HG03135 (cell line): ENCODE measurements at regions not wholly inside any gene's neighbourhood (a gene's known extent, or its start where the extent isn't known, plus 50 kb on each side); places are given as distances from the start of the nearest gene placed in this dataset.
"Not testable (repeated sequence)": the region's sequence is repeated elsewhere in the genome, so short reads cannot be mapped to it uniquely, and the experiment has no call there.

Experiments used
- ATAC-seq: cut with Tn5 transposase; IDR thresholded peaks from one replicate; pipeline ENCODE4 v1.9.1; 2021; ENCODE audit warnings: mild to moderate bottlenecking, moderate library complexity; ENCODE audit not compliant: unreplicated experiment

DNA sequence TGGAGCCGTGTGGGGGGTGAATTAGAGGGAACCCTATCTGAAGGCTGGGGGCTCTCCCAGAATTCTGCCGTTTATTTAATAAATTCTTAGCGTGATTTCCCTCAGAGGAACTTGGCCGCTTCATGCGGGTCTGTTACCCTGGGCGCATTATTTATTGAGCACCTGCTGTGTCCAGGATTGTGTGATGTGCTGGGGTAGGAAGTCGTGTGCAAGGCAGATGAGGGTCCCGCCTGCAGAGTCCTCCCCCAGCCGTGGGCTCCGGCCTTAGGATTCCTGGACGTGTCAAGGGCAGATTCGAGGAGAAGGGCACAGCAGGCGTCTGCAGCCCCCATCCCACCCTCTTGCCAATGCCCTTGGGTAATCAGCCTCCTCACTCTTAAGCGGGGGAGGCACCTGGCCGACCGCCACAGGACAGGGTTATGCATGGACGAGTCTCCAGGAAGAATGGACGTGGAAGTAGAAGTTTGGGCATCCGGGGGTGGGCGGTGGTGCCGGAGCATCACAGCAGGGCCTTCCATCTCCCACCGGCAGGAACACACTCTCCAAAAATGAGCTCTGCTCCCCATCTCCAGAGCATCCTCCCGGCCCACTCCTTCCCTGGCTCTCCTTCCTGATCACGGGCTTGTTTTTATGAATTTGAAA lies 233.3 kb upstream of the C1orf174 start:
- ATAC-seq, result no peak

DNA sequence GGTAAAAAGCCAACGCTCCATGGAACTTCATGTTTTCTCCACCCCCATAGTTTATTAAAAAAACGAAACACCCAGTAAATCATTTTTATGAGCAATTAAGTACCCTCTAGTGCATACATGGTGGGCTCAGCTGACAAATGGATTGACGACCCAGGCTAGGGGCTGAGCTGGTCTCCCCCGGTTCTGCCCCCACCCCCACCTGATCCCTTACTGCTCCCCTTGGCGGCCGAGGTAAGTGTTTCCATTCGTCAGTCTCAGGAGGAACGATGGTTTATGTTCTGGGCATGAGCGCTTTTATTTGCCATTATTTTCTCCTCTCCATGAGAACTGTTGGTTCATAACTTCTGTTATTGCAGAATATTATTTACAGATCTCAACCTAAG lies 233.9 kb upstream of the C1orf174 start:
- ATAC-seq, result no peak

DNA sequence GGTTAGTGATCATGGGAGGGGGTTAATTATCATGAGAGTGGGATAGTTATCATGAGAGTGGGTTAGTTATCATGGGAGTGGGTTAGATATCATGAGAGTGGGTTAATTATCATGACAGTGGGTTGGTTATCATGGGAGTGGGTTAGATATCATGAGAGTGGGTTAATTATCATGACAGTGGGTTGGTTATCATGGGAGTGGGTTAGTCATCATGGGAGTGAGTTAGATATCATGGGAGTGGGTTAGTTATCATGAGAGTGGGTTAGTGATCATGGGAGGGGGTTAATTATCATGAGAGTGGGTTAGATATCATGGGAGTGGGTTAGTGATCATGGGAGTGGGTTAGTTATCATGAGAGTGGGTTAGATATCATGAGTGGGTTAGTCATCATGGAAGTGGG lies 235.8 kb upstream of the C1orf174 start:
- ATAC-seq, result not testable (repeated sequence)

DNA sequence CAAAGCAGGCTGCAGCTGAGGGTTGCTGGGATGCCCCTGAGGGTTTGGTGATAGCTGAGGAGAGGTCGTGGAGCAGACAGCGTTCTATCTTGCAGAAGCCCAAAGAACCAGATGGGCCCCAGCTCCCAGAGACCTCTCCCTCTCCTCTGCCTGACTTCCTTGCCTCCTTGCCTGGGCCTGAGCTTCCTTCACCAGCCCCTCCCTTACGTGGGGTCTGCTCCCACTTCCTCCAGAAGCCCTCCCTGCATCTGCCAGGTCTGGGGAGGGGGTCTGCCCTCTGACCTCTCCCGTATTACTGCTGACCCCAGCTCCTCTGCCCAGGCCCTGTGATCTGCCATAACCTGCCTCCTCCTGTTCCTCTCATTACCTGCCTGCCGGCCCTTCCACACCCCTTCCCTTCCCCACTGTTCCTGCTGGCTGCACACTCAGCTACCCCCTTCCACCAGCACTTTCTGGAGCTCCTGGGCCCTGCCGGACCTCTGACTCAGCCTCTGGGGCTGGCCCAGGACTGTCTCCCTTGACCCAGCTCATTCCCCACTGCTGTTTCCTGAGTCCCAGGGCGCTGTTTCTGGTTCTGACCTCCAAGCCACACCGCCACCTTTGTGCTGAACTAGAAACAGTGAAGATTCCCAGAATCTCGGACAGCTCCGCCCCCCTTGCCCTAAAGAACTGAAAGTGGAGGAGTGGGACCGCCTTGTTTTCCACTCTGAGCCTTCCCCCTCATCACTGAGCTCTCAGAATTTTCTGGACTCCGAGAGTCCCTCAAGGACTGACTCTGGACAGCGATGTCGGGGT lies 237.7 kb upstream of the C1orf174 start:
- no peak for ATAC-seq

DNA sequence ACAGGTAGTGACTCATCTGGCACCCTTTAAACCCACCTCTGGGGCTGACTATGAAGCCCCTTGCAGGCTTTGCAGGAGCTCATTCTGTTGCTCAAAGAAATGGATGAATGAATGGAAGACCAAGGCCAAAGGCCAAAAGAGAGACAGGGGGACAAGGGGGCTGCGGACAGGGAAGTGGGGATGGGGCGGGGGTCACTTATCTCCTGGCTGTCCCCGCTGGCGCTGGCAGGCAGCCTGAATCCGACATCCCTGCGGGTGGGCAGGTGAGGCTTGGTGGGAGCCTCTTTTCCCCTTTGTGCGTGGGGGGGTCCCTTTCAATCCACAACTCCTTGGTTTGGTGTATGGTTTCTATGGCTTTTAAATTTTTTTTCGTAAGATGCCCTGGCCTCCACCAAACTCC lies 239.6 kb upstream of the C1orf174 start:
- no peak for ATAC-seq

- ATAC-seq, result no peak
Measured at GRCh38 chr1:4140241-4140640, 240.2 kb upstream of the C1orf174 start.

DNA sequence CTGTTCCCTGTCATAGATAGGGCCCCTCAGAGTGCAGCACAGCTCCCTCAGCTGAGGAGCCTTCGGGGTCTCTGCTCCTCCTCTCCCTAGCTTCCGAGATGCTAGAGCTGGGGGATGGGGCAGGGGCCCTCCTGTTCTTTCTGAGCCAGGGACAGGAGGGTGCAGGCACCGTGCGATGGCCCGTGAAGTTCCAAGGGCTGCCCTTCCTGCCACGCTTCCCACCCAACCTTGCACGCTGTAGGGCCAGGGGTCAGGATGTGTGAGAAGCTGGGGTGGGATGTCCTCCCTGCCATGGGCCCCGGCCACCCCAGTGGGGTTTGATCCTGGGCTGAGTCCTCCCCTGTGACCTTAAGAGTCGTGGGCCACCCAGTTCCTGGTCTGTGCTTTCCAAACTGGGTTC lies 240.7 kb upstream of the C1orf174 start:
- ATAC-seq, result no peak

DNA sequence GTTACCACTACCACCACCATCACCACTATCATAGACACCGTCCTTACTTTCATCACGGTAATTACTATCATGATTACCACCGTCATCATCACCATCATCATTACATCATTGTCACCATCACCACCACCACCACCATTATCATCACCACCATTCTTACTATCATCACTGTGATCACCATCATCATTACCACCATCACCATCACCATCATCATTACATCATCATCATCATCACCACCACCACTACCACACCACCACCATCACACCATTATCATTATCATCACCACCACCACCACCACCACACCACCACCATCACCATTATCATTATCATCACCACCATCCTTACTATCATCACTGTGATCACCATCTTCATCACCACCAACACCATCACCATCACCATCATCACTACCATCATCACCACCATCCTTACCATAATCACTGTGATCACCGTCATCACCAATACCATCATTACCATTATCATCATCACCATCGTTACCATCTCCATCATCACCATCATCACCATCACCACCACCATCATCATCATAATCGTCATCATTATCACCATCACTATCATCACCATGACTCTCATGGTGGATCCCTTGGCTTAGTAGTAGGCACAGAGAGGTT lies 244.4 kb upstream of the C1orf174 start:
- ATAC-seq, result no peak

GRCh38 chr1:4146101-4146500 lies 246.0 kb upstream of the C1orf174 start:
- no peak for ATAC-seq

DNA sequence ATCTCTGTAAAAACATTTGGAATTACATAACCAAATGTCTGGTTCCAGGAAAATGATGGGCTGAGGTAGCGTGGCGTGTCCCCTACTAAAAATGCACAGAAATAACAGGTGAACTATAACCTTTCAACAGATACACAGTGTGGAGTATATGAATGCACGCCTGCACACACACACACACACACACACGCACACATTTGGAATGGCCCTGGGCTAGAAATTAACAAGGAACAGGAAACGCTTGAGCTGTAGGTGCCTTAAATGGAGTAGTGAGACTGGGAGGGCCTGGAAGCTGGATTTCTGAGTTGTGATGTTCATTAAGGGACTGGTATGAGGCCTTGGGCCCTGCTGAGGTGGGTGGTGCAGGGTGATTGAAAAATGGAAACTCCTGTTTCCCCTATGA lies 246.5 kb upstream of the C1orf174 start:
- ATAC-seq, result no peak

DNA sequence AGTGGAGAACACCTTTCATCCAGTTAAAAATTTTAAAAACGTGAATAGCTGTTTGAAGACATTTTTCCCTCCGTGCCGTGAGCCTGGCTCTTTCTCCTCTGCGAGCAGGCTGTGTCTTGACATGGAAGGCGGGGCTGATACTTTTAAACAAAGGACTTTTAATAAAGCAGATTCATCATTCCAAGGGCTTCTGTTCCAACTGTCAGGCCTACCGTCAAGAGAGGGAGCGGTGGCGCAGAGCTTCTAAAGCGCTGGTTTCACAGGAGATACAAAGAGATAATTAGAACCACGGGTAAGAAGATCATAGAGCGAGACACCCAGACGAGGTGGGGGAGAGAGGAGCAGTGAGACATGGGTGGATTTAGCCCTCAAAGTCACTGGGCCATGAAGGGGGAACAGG lies 247.4 kb upstream of the C1orf174 start:
- no peak for ATAC-seq

DNA sequence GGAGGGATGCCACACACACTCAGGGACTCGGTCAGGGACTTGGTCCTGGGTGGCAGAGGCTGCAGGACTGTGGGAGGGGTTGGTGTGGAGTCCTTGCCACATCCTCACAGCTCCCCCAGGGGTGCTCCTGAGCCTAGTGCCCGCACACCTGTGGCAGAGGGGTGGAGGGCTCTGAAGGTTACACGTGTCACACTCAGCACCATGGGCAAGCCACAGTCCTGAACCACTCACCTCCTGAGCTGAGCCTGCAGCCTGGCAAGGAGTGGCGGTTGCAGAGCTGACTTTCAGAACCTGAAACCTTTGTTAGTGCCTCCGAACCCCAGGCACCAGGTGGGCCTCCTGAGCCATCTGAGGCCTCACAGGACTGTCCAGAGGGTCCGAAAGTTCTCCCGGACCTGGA lies 249.2 kb upstream of the C1orf174 start:
- ATAC-seq, result no peak

DNA sequence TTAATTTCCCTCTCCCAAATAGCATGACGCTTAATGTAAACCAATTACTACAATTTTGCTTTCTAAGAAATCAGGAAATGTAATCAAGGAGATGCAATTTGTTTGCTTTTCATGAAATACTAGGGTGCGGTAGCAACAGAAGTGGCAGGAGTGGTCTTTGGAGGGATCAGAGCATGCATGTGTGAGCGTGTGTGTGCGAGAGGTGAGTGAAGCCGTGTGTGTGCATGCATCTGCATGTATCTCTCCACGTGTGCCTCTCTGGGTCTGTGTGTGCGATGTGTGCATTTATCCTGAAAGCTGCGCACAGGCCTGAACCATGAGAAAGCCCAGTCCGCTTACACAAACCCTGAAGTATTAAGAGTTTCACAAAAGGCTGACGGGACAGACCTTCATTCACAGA lies 249.8 kb upstream of the C1orf174 start:
- ATAC-seq, result no peak

DNA sequence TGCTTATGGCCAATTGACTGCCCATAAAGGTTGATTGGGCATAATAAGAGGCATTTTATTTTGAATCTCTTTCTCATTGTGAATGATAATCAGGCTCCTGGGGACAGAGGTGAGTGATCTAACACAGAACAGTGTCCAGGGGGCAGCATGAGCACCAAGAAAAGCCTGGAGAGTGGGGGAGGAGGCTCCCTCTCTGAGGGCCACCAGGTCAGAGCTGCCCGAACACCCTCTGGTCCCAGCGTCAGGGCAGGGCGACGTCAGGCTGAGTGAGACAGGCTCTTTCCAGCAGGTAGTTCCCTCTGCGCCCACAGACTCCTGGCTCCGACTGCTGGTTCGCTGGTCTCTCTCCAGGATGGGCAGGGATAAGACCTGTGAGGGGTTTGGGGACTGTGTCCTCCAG lies 250.2 kb upstream of the C1orf174 start:
- ATAC-seq, result no peak

DNA sequence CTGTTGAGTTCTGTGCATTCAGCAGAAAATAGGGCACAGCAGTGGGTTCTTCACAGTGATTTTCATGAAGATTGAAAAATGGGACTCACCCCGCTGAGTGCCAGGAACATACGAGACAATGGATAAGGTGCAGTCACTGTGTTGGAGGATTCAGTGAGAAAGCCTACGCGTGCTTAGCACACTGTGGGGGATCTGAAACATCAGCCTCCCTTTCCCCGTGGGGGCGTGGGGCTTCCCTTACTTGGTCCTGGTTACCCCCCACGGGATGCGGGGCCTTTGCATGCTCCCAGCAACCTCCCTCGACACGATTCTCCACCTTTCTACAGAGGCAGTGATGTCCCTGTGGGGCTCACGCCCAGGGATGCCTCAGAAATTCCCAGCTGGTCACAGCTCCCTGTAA lies 252.2 kb upstream of the C1orf174 start:
- ATAC-seq, result no peak

DNA sequence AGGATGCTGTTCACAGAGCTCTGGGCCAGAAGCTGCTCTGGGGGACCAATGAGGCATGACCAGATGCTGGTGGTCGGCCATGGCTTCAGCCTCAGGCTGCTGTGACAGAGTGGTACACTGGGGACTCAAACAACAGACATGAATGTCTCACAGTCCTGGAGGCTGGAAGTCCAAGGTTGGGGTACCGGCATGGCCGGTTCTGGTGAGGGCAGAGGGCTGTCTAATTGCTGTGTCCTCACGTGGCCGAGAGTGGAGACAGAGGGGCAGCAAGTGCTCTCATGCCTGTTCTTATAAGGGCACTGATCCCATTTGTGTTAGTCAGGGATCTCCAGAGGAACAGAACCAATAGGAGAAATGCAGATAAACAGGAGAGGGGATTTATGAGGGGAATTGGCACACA lies 253.5 kb upstream of the C1orf174 start:
- no peak for ATAC-seq

- no peak for ATAC-seq
Measured at GRCh38 chr1:4156241-4156973, 256.3 kb upstream of the C1orf174 start.

GRCh38 chr1:4160181-4160580 lies 260.1 kb upstream of the C1orf174 start:
- no peak for ATAC-seq

- no peak for ATAC-seq
Measured at GRCh38 chr1:4161366-4162006, 261.4 kb upstream of the C1orf174 start.

- ATAC-seq, result no peak
Measured at GRCh38 chr1:4164965-4165364, 264.9 kb upstream of the C1orf174 start.

DNA sequence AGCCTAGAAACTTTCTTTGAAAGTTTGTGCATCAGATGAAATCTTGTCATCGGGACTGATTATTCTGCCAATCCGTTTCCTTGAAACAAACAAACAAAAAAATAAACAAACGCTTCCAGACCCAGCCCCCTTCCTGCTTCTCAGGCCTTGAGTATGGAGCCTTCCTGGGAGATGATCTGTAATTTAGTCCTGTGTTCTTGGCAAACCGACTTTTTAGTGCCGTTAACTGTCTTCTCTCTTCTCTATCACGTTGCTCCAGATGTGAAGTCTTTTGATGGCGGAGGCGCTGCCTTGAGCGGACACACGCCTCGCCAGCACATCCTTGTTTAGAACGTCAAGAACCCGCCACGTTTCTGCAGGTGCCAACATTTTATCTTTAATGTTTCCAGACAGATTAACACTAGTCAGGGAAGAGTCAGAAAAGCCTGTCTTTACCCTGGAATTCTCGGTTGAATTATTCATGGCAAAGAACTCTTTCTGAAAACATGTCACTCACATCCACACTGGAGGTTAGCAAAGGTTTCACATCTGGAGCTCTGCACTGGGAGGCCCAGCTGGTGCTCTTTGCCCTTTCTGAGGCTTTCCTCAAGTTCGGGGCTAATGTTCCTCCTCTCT lies 265.7 kb upstream of the C1orf174 start:
- no peak for ATAC-seq
